NB4 (cell line): ENCODE measurements at regions not wholly inside any gene's neighbourhood (a gene's known extent, or its start where the extent isn't known, plus 50 kb on each side); places are given as distances from the start of the nearest gene placed in this dataset.

Source experiments
- POLR2A ChIP-seq: IDR thresholded peaks from 2 replicates; pipeline ENCODE4 v1.6.1; 2011; ENCODE audit warnings: mild to moderate bottlenecking; ENCODE audit not compliant: insufficient read length; ENCODE audit errors: extremely low read depth
- TF ChIP-seq, protein P1 (sequence below): IDR thresholded peaks from one replicate; pipeline ENCODE4 v1.5.1; 2012; ENCODE audit warnings: low read depth, low read length

GRCh38 chr4:144504883-144505282, 141.1 kb upstream of the HHIP start:
- TF ChIP-seq, protein P1, sequence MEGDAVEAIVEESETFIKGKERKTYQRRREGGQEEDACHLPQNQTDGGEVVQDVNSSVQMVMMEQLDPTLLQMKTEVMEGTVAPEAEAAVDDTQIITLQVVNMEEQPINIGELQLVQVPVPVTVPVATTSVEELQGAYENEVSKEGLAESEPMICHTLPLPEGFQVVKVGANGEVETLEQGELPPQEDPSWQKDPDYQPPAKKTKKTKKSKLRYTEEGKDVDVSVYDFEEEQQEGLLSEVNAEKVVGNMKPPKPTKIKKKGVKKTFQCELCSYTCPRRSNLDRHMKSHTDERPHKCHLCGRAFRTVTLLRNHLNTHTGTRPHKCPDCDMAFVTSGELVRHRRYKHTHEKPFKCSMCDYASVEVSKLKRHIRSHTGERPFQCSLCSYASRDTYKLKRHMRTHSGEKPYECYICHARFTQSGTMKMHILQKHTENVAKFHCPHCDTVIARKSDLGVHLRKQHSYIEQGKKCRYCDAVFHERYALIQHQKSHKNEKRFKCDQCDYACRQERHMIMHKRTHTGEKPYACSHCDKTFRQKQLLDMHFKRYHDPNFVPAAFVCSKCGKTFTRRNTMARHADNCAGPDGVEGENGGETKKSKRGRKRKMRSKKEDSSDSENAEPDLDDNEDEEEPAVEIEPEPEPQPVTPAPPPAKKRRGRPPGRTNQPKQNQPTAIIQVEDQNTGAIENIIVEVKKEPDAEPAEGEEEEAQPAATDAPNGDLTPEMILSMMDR = no peak
- no peak for TF ChIP-seq POLR2A
